ENCODE measurements at regions not wholly inside any gene's neighbourhood (a gene's known extent, or its start where the extent isn't known, plus 50 kb on each side); places are given as distances from the start of the nearest gene placed in this dataset.

GRCh38 chr16:27632216-27632615, 82.3 kb downstream of the KATNIP start:
- no peak for TF ChIP-seq CTCF (IDR thresholded peaks at IDR 0.05; ENCODE audit: low read depth, low read length, missing control alignments)
- no peak for DNase-seq (ENCODE audit: low read depth)
- no peak overlapping the region for H3K4me3 ChIP-seq (ENCODE audit: low read depth, low read length)

DNA sequence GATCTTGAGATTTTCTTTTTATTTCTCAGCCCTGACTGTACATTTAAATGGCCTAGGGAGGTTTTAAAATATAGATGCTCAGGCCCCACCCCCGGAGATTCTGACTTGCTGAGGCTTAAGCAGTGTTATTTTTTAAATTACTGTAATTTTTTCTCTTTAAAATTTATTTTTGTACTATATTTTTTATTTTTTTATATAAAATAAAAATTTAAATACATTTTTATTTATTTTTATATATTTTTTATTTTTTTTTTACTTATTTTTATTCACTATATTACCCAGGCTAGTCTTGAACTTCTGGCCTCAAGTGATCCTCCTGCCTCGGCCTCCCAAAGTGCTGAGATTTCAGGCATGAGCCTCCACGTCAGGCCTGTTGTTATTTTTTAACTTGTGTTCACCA, 83.3 kb downstream of the KATNIP start:
- no peak for DNase-seq (ENCODE audit: low read depth)
- TF ChIP-seq CTCF (IDR thresholded peaks at IDR 0.05; ENCODE audit: low read depth, low read length, missing control alignments), result no peak
- no peak overlapping the region for H3K4me3 ChIP-seq (ENCODE audit: low read depth, low read length)

DNA sequence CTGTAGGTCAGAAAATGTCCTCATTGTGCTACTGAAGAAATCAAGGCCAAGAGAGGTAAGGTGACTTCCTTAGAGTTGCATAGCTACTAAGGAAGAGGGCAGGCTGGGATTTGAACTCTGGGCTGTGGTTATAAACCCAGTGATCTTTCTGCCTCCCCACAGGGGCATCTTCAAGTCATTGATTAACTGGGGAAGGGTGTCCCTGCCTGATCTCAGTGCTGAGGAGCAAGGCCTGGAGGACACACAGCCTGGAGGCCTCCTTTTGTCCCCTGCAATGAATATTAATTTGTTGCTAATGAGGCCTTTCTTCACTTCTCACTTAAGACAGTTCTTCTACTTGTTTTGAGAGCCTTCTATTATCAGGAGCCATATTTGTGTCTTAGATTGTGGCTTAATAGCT, 83.8 kb downstream of the KATNIP start:
- no peak for TF ChIP-seq CTCF (IDR thresholded peaks at IDR 0.05; ENCODE audit: low read depth, low read length, missing control alignments)
- DNase-seq (ENCODE audit: low read depth), result no peak
- H3K4me3 ChIP-seq (ENCODE audit: low read depth, low read length), result no peak overlapping the region

DNA sequence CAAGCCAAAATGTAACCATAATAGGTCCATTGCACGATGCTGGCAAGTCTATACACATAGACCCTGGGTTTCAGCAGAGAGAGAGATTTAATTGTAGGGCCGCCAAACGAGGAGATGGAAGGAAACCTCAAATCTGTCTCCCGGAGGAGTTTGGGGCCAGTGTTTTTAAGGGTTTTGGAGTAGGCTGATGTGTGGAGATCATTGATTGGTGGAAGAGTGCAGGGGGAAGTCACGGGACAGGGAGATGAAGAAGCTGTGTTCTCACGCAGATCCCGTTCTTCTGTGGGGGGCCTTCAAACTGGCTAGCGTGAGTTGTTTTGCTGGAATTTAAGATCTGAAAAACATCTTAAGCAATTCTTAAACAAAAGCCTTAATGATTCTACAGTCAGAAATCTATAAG, 84.8 kb downstream of the KATNIP start:
- no peak overlapping the region for H3K4me3 ChIP-seq (ENCODE audit: low read depth, low read length)
- no peak for DNase-seq (ENCODE audit: low read depth)
- no peak for TF ChIP-seq CTCF (IDR thresholded peaks at IDR 0.05; ENCODE audit: low read depth, low read length, missing control alignments)

GRCh38 chr16:27636453-27637240, 86.7 kb downstream of the KATNIP start:
- TF ChIP-seq CTCF (IDR thresholded peaks at IDR 0.05; ENCODE audit: low read depth, low read length, missing control alignments), result no peak
- H3K4me3 ChIP-seq (ENCODE audit: low read depth, low read length), result no peak overlapping the region
- no peak for DNase-seq (ENCODE audit: low read depth)

- DNase-seq (ENCODE audit: low read depth), result no peak
- TF ChIP-seq CTCF (IDR thresholded peaks at IDR 0.05; ENCODE audit: low read depth, low read length, missing control alignments), result no peak
Measured at GRCh38 chr16:27638833-27639560, 89.1 kb downstream of the KATNIP start.

More at GRCh38 chr16:27638833-27639560, 89.1 kb downstream of the KATNIP start:
- H3K4me3 ChIP-seq (ENCODE audit: low read depth, low read length), result no peak overlapping the region

Data from GM12864 (cell line).